ENCODE measurements at regions not wholly inside any gene's neighbourhood (a gene's known extent, or its start where the extent isn't known, plus 50 kb on each side); places are given as distances from the start of the nearest gene placed in this dataset.

DNA sequence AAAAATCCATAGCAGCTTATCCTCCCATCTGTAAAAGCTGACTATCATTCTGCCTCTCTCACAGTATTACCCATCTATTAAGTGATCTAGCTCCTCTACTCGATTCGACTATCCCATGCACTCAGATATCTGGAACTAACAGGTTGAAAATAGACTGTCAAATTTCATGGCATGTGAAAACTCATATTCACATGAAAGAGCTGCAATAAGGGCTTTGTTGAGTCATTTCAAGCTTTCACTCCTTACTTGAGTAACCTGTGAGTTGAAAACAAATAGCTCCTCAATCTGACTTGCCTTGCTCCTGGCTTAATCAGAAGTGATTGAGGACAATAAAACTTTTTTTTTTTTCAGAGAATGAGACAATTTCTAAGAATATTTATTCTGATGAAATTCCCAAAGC lies 192.4 kb upstream of the ERBB4 start:
- no peak for DNase-seq
- no peak for ATAC-seq

DNA sequence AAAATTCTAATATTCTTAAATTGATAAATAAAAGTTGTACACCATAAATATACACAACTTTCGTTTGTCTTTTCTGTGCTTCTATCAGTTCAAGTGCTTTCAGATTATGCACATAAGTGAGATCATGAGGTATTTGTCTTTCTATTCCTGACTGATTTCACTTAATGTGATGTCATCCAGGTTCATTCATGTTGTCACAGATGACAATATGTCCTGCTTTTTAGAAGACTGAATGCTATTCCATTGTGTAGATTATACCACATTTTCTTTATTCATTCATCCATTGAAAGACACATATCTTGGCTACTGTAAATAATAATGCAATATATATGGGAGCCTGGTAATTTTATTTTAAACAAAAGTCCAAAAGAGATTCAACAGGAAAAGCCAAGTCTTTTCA lies 190.1 kb upstream of the ERBB4 start:
- DNase-seq (no peak), ATAC-seq (no peak)
- Histone ChIP-seq H3K4me3 (no peak overlapping the region), H3K9me3 (no peaks in the 10 kb centered on the region), H3K36me3 (no peaks in the 10 kb centered on the region), H3K27ac (no peak overlapping the region), H3K27me3 (no peaks in the 10 kb centered on the region), H3K4me1 (no peaks in the 10 kb centered on the region)
- intact Hi-C loops (cut with DNase I): no loop called here
- WGBS (ENCODE audit: insufficient coverage, low coverage, low lambda C conversion rate, missing lambda C conversion rate): 33% methylated on average over 1 of the region's 1 CpG
- no peak for TF ChIP-seq POLR2A (IDR thresholded peaks at IDR 0.05)
- TF ChIP-seq, protein P1, sequence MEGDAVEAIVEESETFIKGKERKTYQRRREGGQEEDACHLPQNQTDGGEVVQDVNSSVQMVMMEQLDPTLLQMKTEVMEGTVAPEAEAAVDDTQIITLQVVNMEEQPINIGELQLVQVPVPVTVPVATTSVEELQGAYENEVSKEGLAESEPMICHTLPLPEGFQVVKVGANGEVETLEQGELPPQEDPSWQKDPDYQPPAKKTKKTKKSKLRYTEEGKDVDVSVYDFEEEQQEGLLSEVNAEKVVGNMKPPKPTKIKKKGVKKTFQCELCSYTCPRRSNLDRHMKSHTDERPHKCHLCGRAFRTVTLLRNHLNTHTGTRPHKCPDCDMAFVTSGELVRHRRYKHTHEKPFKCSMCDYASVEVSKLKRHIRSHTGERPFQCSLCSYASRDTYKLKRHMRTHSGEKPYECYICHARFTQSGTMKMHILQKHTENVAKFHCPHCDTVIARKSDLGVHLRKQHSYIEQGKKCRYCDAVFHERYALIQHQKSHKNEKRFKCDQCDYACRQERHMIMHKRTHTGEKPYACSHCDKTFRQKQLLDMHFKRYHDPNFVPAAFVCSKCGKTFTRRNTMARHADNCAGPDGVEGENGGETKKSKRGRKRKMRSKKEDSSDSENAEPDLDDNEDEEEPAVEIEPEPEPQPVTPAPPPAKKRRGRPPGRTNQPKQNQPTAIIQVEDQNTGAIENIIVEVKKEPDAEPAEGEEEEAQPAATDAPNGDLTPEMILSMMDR (IDR thresholded peaks at IDR 0.05): no peak

More for the DNA sequence above, 192.4 kb upstream of the ERBB4 start:
- H3K27ac ChIP-seq: no peak overlapping the region
- H3K36me3 ChIP-seq: no peaks in the 10 kb centered on the region
- no peak for TF ChIP-seq POLR2A (IDR thresholded peaks at IDR 0.05)
- TF ChIP-seq, protein P1 (IDR thresholded peaks at IDR 0.05): no peak
- H3K9me3 ChIP-seq: no peaks in the 10 kb centered on the region
- H3K4me3 ChIP-seq: no peak overlapping the region
- intact Hi-C loops (cut with DNase I): no loop called here
- H3K27me3 ChIP-seq: no peaks in the 10 kb centered on the region
- no peaks in the 10 kb centered on the region for H3K4me1 ChIP-seq
- 52% methylated on average over 2 of the region's 2 CpGs for WGBS (ENCODE audit: insufficient coverage, low coverage, low lambda C conversion rate, missing lambda C conversion rate)

DNA sequence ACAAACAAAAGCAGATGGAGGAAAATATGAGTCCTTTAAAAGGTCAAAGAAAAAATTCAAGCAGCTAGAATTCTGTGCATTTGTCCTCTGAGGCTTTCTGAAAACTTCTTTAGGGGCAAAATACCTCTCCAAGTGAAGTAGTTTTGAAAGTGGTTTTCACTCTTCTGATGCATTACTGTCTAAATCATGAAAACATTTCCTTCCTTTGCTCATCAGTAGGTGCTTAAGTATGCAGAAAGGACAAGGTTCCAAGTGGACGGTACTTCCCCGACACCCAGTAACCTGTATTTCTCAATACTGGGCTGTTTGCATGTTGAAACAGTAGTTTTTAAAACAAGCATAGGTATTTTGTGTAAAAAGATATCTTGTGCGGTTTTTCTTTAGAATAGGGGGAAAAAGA lies 189.1 kb upstream of the ERBB4 start:
- intact Hi-C loops (cut with DNase I): no loop called here
- 34% methylated on average over 3 of the region's 3 CpGs for WGBS (ENCODE audit: insufficient coverage, low coverage, low lambda C conversion rate, missing lambda C conversion rate)
- Histone ChIP-seq H3K27me3 (no peaks in the 10 kb centered on the region), H3K27ac (no peak overlapping the region), H3K4me1 (no peaks in the 10 kb centered on the region), H3K9me3 (no peaks in the 10 kb centered on the region), H3K4me3 (no peak overlapping the region), H3K36me3 (no peaks in the 10 kb centered on the region)
- ATAC-seq (no peak), DNase-seq (no peak)
- no peak for TF ChIP-seq POLR2A (IDR thresholded peaks at IDR 0.05)
- TF ChIP-seq, protein P1 (IDR thresholded peaks at IDR 0.05): no peak

DNA sequence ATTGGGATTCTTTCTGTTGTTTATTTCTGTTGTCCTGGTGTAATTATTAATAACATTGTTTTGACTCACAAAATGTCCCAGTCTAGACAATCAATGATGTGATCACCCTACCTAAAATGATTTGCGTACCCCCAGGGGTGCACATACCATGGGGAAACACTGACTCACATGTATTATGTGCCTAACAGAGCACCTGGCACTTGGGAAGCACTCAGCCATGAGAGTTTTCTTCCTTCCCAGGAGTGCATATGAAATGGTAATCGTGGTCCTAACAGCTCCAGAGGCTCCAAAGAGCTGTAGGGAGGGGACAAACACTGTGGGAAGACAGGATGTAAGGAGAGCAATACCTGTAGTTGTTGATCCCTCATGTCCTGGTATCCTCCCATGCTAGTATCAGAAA lies 187.8 kb upstream of the ERBB4 start:
- no peaks in the 10 kb centered on the region for H3K9me3 ChIP-seq
- H3K27me3 ChIP-seq: no peaks in the 10 kb centered on the region
- TF ChIP-seq POLR2A (IDR thresholded peaks at IDR 0.05): no peak
- TF ChIP-seq, protein P1 (IDR thresholded peaks at IDR 0.05): no peak
- WGBS (ENCODE audit: insufficient coverage, low coverage, low lambda C conversion rate, missing lambda C conversion rate): 29% methylated on average over 2 of the region's 2 CpGs
- no peak overlapping the region for H3K4me3 ChIP-seq
- DNase-seq (no peak), ATAC-seq (no peak)
- intact Hi-C loops (cut with DNase I): no loop called here
- H3K27ac ChIP-seq: no peak overlapping the region
- no peaks in the 10 kb centered on the region for H3K36me3 ChIP-seq
- H3K4me1 ChIP-seq: no peaks in the 10 kb centered on the region

- Histone ChIP-seq H3K27me3 (no peaks in the 10 kb centered on the region), H3K4me3 (no peak overlapping the region), H3K36me3 (no peaks in the 10 kb centered on the region), H3K27ac (no peak overlapping the region), H3K9me3 (no peaks in the 10 kb centered on the region), H3K4me1 (no peaks in the 10 kb centered on the region)
- TF ChIP-seq, protein P1 (IDR thresholded peaks at IDR 0.05): no peak
- intact Hi-C loops (cut with DNase I): no loop called here
- ATAC-seq (no peak), DNase-seq (no peak)
- 43% methylated on average over 4 of the region's 4 CpGs for WGBS (ENCODE audit: insufficient coverage, low coverage, low lambda C conversion rate, missing lambda C conversion rate)
Measured at GRCh38 chr2:212725180-212725579, 186.6 kb upstream of the ERBB4 start.
